CD4-positive, alpha-beta T cell (primary cell): ENCODE measurements at regions not wholly inside any gene's neighbourhood (a gene's known extent, or its start where the extent isn't known, plus 50 kb on each side); places are given as distances from the start of the nearest gene placed in this dataset.
A peak's percentile ranks its signal among the peaks of the same experiment; 100 is the strongest.

Experiments used
- ATAC-seq: fragments of 200-7000 bp; cut with Tn5 transposase; one replicate; pipeline ENCODE4 v1.10.0; 2022; ENCODE audit warnings: mild to moderate bottlenecking; ENCODE audit not compliant: poor library complexity
- CTCF ChIA-PET: fragments of 350-600 bp; sonication (Branson Sonifier 250); formaldehyde crosslinking; loops from one replicate; lab custom pipeline; 2021; ENCODE audit warnings: antibody characterized with exemption, inconsistent platforms; lab: Charles Lee
- POLR2A ChIA-PET: fragments of 350-600 bp; sonication (Branson Sonifier 250); formaldehyde crosslinking; loops from one replicate; lab custom pipeline; 2021; ENCODE audit warnings: antibody characterized with exemption, inconsistent platforms; lab: Charles Lee
- DNase-seq, 14 experiments: peaks; one replicate each; pipeline ENCODE4 v3.0.0-alpha.2; 2013 to 2020; ENCODE audit warnings: mixed read lengths in 2 of 14
- H3K27ac ChIP-seq, 2 donors: one replicate each; pipeline versions ENCODE4 v1.5.1 to v1.7.0; 2013; ENCODE audit warnings: low read length in 2 of 2, low read depth in 1 of 2, mild to moderate bottlenecking in 1 of 2
- H3K27me3 ChIP-seq, 2 experiments: 1 replicate in 1 of 2; 2 replicates in 1 of 2; pipeline versions ENCODE4 v1.6.1 to v1.7.0; 2013; ENCODE audit warnings: low read length in 2 of 2, control low read depth in 1 of 2, mild to moderate bottlenecking in 1 of 2, moderate library complexity in 1 of 2; ENCODE audit not compliant: insufficient read depth in 2 of 2, control insufficient read depth in 1 of 2
- H3K36me3 ChIP-seq: one replicate; pipeline ENCODE4 v1.6.1; 2013; ENCODE audit warnings: low read length, control low read depth; ENCODE audit not compliant: insufficient read depth
- H3K4me1 ChIP-seq: one replicate; pipeline ENCODE4 v1.6.1; 2013; ENCODE audit warnings: low read length, control low read depth; ENCODE audit not compliant: insufficient read depth
- H3K4me3 ChIP-seq: one replicate; pipeline ENCODE4 v1.5.1; 2013; ENCODE audit warnings: mild to moderate bottlenecking, low read length, moderate library complexity
- H3K9me3 ChIP-seq, 2 experiments: 1 replicate in 1 of 2; 2 replicates in 1 of 2; pipeline versions ENCODE4 v1.6.1 to v1.7.0; 2013; ENCODE audit warnings: low read length in 2 of 2, mild to moderate bottlenecking in 2 of 2, control low read depth in 1 of 2, moderate library complexity in 1 of 2; ENCODE audit not compliant: control insufficient read depth in 1 of 2, insufficient read depth in 1 of 2
- H3K27ac Mint-ChIP-seq: one replicate; pipeline ENCODE4 v1.8.0; 2020; ENCODE audit warnings: mixed read lengths
- H3K27me3 Mint-ChIP-seq: one replicate; pipeline ENCODE4 v1.8.0; 2021; ENCODE audit warnings: mixed read lengths
- H3K36me3 Mint-ChIP-seq: one replicate; pipeline ENCODE4 v1.8.0; 2021; ENCODE audit warnings: low read depth, mixed read lengths
- H3K4me1 Mint-ChIP-seq: one replicate; pipeline ENCODE4 v1.8.0; 2021; ENCODE audit warnings: low read depth, mixed read lengths
- H3K4me3 Mint-ChIP-seq: one replicate; pipeline ENCODE4 v1.8.0; 2020; ENCODE audit warnings: mild to moderate bottlenecking, mixed read lengths
- H3K9me3 Mint-ChIP-seq: one replicate; pipeline ENCODE4 v1.8.0; 2020; ENCODE audit warnings: mixed read lengths
- CTCF ChIP-seq: fragments of 200-600 bp; IDR thresholded peaks from one replicate; pipeline ENCODE4 v1.8.0; 2022; ENCODE audit warnings: antibody characterized with exemption, mild to moderate bottlenecking
- intact Hi-C, 2 experiments: fragments of 100-400 bp; cut with DNase I in 1 of 2; cut with micrococcal nuclease in 1 of 2; formaldehyde crosslinking; loops; one replicate each; pipeline versions ENCODE4 v1.15.1 to v1.9.0; 2023 to 2025; cut with DNase I, micrococcal nuclease

GRCh38 chr10:78863140-78863905 is 205.4 kb upstream of the ZMIZ1 start:
- H3K27ac Mint-ChIP-seq, result no peak overlapping the region
- intact Hi-C loops, result no loop called here
- peak in 1 of 14 experiments; percentile 4 for DNase-seq
- H3K36me3 ChIP-seq, result no peaks in the 10 kb centered on the region
- peaks cover 0 to 4% of the 10 kb centered on the region in 2 experiments for H3K9me3 ChIP-seq
- no peak for ATAC-seq
- H3K36me3 Mint-ChIP-seq, result no peaks in the 10 kb centered on the region
- no peaks in the 10 kb centered on the region for H3K4me1 ChIP-seq
- H3K4me3 ChIP-seq, result no peak overlapping the region
- TF ChIP-seq CTCF, result no peak
- no peaks in the 10 kb centered on the region for H3K4me1 Mint-ChIP-seq
- CTCF ChIA-PET, result no interaction called here
- H3K27me3 ChIP-seq, result peaks cover 0 to 8% of the 10 kb centered on the region in 2 experiments
- H3K27me3 Mint-ChIP-seq, result peaks cover 11% of the 10 kb centered on the region
- H3K4me3 Mint-ChIP-seq, result no peak overlapping the region
- H3K9me3 Mint-ChIP-seq, result no peaks in the 10 kb centered on the region
- POLR2A ChIA-PET, result no interaction called here
- H3K27ac ChIP-seq, result no peak overlapping the region

DNA sequence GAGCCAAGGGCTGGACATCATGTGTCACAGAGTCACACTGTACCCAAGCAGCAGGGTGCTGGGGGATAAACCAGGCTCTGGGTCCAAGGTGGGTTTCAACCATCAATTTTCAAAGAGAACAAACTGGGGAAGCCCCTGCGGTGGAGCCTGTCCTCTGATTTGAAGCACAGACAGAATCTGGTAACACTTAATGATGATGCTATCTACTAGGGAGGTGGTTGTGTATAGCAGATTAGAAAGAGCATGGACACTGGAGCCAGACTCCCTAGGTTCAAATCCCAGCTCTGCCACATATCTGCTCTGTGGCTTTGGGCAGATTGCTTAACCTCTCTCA is 204.9 kb upstream of the ZMIZ1 start:
- H3K27me3 Mint-ChIP-seq, result peaks cover 11% of the 10 kb centered on the region
- Histone ChIP-seq H3K4me3 (no peak overlapping the region), H3K4me1 (no peaks in the 10 kb centered on the region), H3K9me3 (peaks cover 0 to 4% of the 10 kb centered on the region in 2 experiments), H3K27ac (no peak overlapping the region), H3K36me3 (no peaks in the 10 kb centered on the region), H3K27me3 (peaks cover 0 to 8% of the 10 kb centered on the region in 2 experiments)
- POLR2A ChIA-PET, result no interaction called here
- ATAC-seq, result no peak
- peak in 1 of 14 experiments; percentile 1 for DNase-seq
- no peak overlapping the region for H3K4me3 Mint-ChIP-seq
- intact Hi-C loops, result no loop called here
- no peak for TF ChIP-seq CTCF
- CTCF ChIA-PET, result no interaction called here
- H3K27ac Mint-ChIP-seq, result no peak overlapping the region
- H3K36me3 Mint-ChIP-seq, result no peaks in the 10 kb centered on the region
- no peaks in the 10 kb centered on the region for H3K4me1 Mint-ChIP-seq
- no peaks in the 10 kb centered on the region for H3K9me3 Mint-ChIP-seq

GRCh38 chr10:78864761-78865537 is 203.8 kb upstream of the ZMIZ1 start:
- Mint-ChIP-seq H3K27ac (no peak overlapping the region), H3K4me1 (no peaks in the 10 kb centered on the region), H3K36me3 (no peaks in the 10 kb centered on the region), H3K27me3 (peaks cover 16% of the 10 kb centered on the region), H3K4me3 (no peak overlapping the region), H3K9me3 (no peaks in the 10 kb centered on the region)
- Histone ChIP-seq H3K4me1 (no peaks in the 10 kb centered on the region), H3K27ac (no peak overlapping the region), H3K4me3 (no peak overlapping the region), H3K9me3 (peaks cover 0 to 4% of the 10 kb centered on the region in 2 experiments), H3K36me3 (no peaks in the 10 kb centered on the region), H3K27me3 (peaks cover 0 to 4% of the 10 kb centered on the region in 2 experiments)
- TF ChIP-seq CTCF, result no peak
- intact Hi-C loops, result no loop called here
- CTCF ChIA-PET, result no interaction called here
- DNase-seq (peak in 1 of 14 experiments; percentile 5), ATAC-seq (no peak)
- POLR2A ChIA-PET, result no interaction called here
